Chondrocyte (in vitro differentiated cells): ENCODE measurements at regions not wholly inside any gene's neighbourhood (a gene's known extent, or its start where the extent isn't known, plus 50 kb on each side); places are given as distances from the start of the nearest gene placed in this dataset.

ENCODE experiments used
- DNase-seq: peaks from one replicate; pipeline ENCODE4 v3.0.0; 2021; ENCODE audit warnings: mixed read lengths, low spot score
- H3K27ac Mint-ChIP-seq: one replicate; pipeline ENCODE4 v1.8.0; 2021; ENCODE audit warnings: mild to moderate bottlenecking, moderate library complexity, mixed read lengths; ENCODE audit not compliant: unreplicated experiment
- H3K27me3 Mint-ChIP-seq: 2 replicates; pipeline ENCODE4 v1.8.0; 2021; ENCODE audit warnings: low read depth, mixed read lengths
- H3K36me3 Mint-ChIP-seq: 2 replicates; pipeline ENCODE4 v1.8.0; 2021; ENCODE audit warnings: low read depth, mixed read lengths
- H3K4me1 Mint-ChIP-seq: 2 replicates; pipeline ENCODE4 v1.8.0; 2021; ENCODE audit warnings: low read depth, mild to moderate bottlenecking, mixed read lengths
- H3K4me3 Mint-ChIP-seq: one replicate; pipeline ENCODE4 v1.8.0; 2021; ENCODE audit warnings: mild to moderate bottlenecking, moderate library complexity, mixed read lengths; ENCODE audit not compliant: unreplicated experiment
- H3K9me3 Mint-ChIP-seq: 2 replicates; pipeline ENCODE4 v1.8.0; 2021; ENCODE audit warnings: low read depth, mixed read lengths
- TF ChIP-seq, protein P1 (sequence below): fragments of 200-600 bp; sonication (generic); IDR thresholded peaks from 2 replicates; pipeline ENCODE4 v1.5.0; 2021; ENCODE audit warnings: antibody characterized with exemption, mild to moderate bottlenecking, moderate library complexity

DNA sequence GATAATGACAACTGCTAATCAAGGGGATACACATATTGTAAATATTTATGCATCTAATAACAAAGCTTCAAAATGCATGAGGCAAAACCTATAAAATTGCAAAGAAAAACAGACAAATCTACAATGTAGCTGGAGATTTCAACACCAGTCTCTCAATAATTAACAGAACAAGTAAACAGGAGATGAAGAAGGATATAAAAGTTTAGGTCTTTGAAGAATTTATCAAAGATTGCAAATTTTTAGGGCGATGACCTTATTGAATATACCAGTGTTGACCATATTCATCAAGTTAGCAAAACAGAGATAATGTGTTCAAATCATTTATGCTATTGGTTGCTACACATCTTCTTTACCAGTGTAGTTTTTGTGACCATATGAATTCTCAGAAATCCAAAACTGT lies 237.8 kb upstream of the SGK1 start:
- Mint-ChIP-seq H3K4me1 (peaks cover 15% of the 10 kb centered on the region), H3K9me3 (peaks cover 4% of the 10 kb centered on the region), H3K4me3 (no peak overlapping the region), H3K36me3 (no peaks in the 10 kb centered on the region), H3K27ac (no peak overlapping the region), H3K27me3 (no peaks in the 10 kb centered on the region)
- TF ChIP-seq, protein P1, sequence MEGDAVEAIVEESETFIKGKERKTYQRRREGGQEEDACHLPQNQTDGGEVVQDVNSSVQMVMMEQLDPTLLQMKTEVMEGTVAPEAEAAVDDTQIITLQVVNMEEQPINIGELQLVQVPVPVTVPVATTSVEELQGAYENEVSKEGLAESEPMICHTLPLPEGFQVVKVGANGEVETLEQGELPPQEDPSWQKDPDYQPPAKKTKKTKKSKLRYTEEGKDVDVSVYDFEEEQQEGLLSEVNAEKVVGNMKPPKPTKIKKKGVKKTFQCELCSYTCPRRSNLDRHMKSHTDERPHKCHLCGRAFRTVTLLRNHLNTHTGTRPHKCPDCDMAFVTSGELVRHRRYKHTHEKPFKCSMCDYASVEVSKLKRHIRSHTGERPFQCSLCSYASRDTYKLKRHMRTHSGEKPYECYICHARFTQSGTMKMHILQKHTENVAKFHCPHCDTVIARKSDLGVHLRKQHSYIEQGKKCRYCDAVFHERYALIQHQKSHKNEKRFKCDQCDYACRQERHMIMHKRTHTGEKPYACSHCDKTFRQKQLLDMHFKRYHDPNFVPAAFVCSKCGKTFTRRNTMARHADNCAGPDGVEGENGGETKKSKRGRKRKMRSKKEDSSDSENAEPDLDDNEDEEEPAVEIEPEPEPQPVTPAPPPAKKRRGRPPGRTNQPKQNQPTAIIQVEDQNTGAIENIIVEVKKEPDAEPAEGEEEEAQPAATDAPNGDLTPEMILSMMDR: no peak
- DNase-seq: no peak

DNA sequence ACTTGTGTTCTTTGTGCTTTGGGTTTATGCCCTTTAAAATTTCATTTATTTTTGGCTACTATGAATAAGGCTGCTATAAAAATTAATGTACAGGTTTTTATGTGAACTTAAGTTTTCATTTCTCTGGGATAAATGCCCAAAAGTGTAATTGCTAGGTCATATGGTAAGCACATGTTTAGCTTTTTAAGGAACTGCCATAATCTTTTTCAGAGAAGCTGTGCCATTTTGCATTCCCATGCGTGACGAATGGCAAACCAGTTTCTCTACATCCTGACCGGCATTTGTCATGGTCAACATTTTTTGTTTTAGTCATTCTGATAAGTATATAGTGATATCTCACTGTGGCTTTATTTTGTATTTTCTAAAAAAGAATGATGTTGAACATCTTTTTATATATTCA lies 236.0 kb upstream of the SGK1 start:
- TF ChIP-seq, protein P1: no peak
- Mint-ChIP-seq H3K9me3 (peaks cover 4% of the 10 kb centered on the region), H3K27ac (no peak overlapping the region), H3K4me1 (peaks cover 28% of the 10 kb centered on the region), H3K27me3 (no peaks in the 10 kb centered on the region), H3K4me3 (no peak overlapping the region), H3K36me3 (no peaks in the 10 kb centered on the region)
- no peak for DNase-seq

DNA sequence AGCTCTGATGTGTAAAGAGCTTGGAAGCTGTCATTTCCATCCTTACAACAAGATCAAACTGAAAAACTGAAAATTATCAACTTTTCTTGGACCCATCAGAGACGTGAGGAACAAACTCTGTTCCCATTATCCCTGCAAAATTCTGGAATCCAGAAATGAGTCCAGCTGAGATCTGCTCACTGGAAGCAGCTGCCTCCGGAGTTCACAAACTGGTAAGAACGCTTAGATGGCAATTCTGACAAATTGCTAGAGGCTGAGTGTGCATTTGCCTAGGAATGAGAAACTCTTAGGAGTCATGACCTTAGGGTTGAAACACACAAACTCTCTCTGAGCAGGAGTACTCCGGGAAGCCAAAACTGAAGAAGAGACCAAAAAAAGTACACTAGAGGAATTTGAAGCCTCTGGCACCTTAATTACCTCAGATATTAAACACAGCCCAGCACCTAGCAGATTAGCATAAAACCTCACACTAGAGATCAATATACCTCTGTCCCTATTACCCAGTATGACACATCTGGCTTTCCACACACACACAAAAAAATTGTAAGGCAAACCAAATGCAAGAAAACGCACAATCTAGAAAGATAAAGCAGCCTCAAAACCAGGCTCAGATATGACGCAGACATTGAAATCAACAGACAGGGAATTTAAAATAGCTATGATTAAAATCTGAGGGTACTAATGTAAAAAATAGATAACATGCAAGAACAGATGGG lies 233.5 kb upstream of the SGK1 start:
- H3K4me1 Mint-ChIP-seq: peaks cover 33% of the 10 kb centered on the region
- TF ChIP-seq, protein P1: no peak
- peaks cover 4% of the 10 kb centered on the region for H3K9me3 Mint-ChIP-seq
- no peak overlapping the region for H3K4me3 Mint-ChIP-seq
- peak overlapping the region; percentile 75 for H3K27ac Mint-ChIP-seq
- H3K27me3 Mint-ChIP-seq: no peaks in the 10 kb centered on the region
- no peak for DNase-seq
- H3K36me3 Mint-ChIP-seq: no peaks in the 10 kb centered on the region

DNA sequence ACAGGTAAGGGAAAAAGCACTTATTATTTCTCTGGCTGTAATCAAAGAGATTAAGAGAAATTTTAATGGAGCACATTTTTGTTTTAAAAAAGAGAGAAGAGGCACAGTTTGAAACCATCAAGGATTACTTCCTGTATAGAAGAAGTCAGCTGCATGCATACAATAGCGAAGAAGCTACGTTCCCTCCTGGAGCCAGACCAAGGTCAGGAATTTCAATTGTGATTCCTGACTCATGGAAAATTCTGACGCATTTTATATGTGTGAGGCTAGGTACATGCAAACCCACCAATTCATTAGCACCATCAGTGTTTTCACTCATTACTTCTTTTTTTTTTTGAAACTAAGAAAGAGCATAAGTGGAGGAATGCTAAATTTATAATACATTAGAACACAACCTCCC lies 232.7 kb upstream of the SGK1 start:
- no peaks in the 10 kb centered on the region for H3K27me3 Mint-ChIP-seq
- no peak overlapping the region for H3K4me3 Mint-ChIP-seq
- TF ChIP-seq, protein P1: no peak
- DNase-seq: no peak
- no peaks in the 10 kb centered on the region for H3K36me3 Mint-ChIP-seq
- peaks cover 4% of the 10 kb centered on the region for H3K9me3 Mint-ChIP-seq
- peak overlapping the region; percentile 75 for H3K27ac Mint-ChIP-seq
- peaks cover 33% of the 10 kb centered on the region for H3K4me1 Mint-ChIP-seq

DNA sequence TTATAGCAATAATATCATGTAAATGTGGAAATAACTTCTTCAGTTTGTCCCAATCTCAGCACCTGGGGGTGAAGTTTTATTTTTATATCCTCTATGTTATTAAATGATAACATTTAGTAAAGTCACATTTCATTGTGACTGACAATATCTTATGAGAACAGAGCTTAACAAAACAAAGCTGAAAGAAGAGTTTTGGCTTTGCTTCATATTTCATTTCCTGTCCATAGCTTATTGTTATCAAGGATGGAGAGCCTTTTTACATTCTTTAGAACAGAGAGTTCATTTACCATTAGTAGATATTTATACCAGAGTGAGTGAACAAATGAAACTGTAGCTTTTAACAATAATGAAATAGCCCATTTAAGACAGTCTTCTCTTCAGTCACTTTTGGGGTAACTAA lies 231.9 kb upstream of the SGK1 start:
- no peak for DNase-seq
- Mint-ChIP-seq H3K4me3 (no peak overlapping the region), H3K27ac (no peak overlapping the region), H3K4me1 (peaks cover 33% of the 10 kb centered on the region), H3K9me3 (peaks cover 4% of the 10 kb centered on the region), H3K27me3 (no peaks in the 10 kb centered on the region), H3K36me3 (no peaks in the 10 kb centered on the region)
- TF ChIP-seq, protein P1: no peak
